Calu3 (cell line): ENCODE measurements at regions not wholly inside any gene's neighbourhood (a gene's known extent, or its start where the extent isn't known, plus 50 kb on each side); places are given as distances from the start of the nearest gene placed in this dataset.

Source experiments
- BruUV-seq: library from RNA; stranded (reverse); fragments of 400-500 nt; replicated peaks from 2 replicates; lab custom pipeline; 2021; lab: Mats Ljungman, UMichigan
- CTCF ChIA-PET: fragments of 300-600 bp; sonication (Branson Sonifier 250); formaldehyde crosslinking; loops from one replicate; lab custom pipeline; 2022; ENCODE audit warnings: antibody characterized with exemption; lab: Charles Lee
- DNase-seq: peaks from one replicate; pipeline ENCODE4 v3.0.0; 2022
- H3K27ac Mint-ChIP-seq: one replicate; pipeline ENCODE4 v1.8.0; 2022; ENCODE audit warnings: mixed read lengths; ENCODE audit not compliant: unreplicated experiment
- H3K27me3 Mint-ChIP-seq: one replicate; pipeline ENCODE4 v1.8.0; 2022; ENCODE audit warnings: mixed read lengths; ENCODE audit not compliant: unreplicated experiment
- H3K36me3 Mint-ChIP-seq: one replicate; pipeline ENCODE4 v1.8.0; 2022; ENCODE audit warnings: mild to moderate bottlenecking, moderate library complexity, mixed read lengths; ENCODE audit not compliant: insufficient read depth, unreplicated experiment
- H3K4me1 Mint-ChIP-seq: one replicate; pipeline ENCODE4 v1.8.0; 2022; ENCODE audit warnings: mild to moderate bottlenecking, low read depth, mixed read lengths; ENCODE audit not compliant: unreplicated experiment
- H3K4me3 Mint-ChIP-seq: one replicate; pipeline ENCODE4 v1.8.0; 2022; ENCODE audit warnings: mild to moderate bottlenecking, low read depth, moderate library complexity, mixed read lengths; ENCODE audit not compliant: unreplicated experiment
- H3K9me3 Mint-ChIP-seq: one replicate; pipeline ENCODE4 v1.8.0; 2022; ENCODE audit warnings: low read depth, mixed read lengths; ENCODE audit not compliant: unreplicated experiment
- intact Hi-C: fragments of 100-400 bp; cut with micrococcal nuclease; formaldehyde crosslinking; loops from one replicate; pipeline ENCODE4 v1.10.0; 2022; ENCODE audit not compliant: unreplicated experiment
- TF ChIP-seq, protein P1 (sequence below): fragments of 200-600 bp; IDR thresholded peaks from one replicate; pipeline ENCODE4 v1.8.0; 2022; ENCODE audit warnings: antibody characterized with exemption; ENCODE audit not compliant: unreplicated experiment

GRCh38 chr1:14163246-14163645, 435.2 kb upstream of the KAZN start:
- Mint-ChIP-seq H3K27me3 (no peaks in the 10 kb centered on the region), H3K27ac (no peak overlapping the region), H3K9me3 (peaks cover 12% of the 10 kb centered on the region), H3K4me1 (no peaks in the 10 kb centered on the region), H3K4me3 (no peak overlapping the region), H3K36me3 (no peaks in the 10 kb centered on the region)
- no TSS peak for BruUV-seq
- DNase-seq = no peak
- CTCF ChIA-PET = no interaction called here
- TF ChIP-seq, protein P1, sequence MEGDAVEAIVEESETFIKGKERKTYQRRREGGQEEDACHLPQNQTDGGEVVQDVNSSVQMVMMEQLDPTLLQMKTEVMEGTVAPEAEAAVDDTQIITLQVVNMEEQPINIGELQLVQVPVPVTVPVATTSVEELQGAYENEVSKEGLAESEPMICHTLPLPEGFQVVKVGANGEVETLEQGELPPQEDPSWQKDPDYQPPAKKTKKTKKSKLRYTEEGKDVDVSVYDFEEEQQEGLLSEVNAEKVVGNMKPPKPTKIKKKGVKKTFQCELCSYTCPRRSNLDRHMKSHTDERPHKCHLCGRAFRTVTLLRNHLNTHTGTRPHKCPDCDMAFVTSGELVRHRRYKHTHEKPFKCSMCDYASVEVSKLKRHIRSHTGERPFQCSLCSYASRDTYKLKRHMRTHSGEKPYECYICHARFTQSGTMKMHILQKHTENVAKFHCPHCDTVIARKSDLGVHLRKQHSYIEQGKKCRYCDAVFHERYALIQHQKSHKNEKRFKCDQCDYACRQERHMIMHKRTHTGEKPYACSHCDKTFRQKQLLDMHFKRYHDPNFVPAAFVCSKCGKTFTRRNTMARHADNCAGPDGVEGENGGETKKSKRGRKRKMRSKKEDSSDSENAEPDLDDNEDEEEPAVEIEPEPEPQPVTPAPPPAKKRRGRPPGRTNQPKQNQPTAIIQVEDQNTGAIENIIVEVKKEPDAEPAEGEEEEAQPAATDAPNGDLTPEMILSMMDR = no peak
- intact Hi-C loops = no loop called here

GRCh38 chr1:14165371-14165801, 433.1 kb upstream of the KAZN start:
- CTCF ChIA-PET = no interaction called here
- no peak overlapping the region for H3K27ac Mint-ChIP-seq
- H3K4me1 Mint-ChIP-seq = no peaks in the 10 kb centered on the region
- intact Hi-C loops = no loop called here
- TF ChIP-seq, protein P1 = no peak
- H3K27me3 Mint-ChIP-seq = no peaks in the 10 kb centered on the region
- no TSS peak for BruUV-seq
- DNase-seq = no peak
- peaks cover 15% of the 10 kb centered on the region for H3K9me3 Mint-ChIP-seq
- H3K4me3 Mint-ChIP-seq = no peak overlapping the region
- no peaks in the 10 kb centered on the region for H3K36me3 Mint-ChIP-seq

DNA sequence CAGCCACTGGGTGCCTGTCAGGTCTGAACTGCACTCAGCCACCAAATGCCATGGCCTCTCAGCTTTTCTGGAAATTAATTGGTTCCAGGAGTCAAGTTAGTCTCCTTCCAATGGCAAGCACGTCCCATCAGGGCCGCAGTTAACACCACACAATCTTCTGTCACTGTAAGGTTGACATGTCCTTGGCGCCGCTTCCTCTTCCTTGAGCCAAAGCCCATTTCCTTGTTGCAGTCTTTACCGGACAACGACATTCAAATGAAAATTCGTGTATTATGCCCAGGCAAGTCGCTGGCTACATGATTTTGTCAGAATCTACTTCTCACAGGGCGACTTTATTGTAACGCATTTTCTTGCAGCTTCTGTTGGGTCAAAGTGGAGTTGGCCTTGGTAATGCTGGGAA, 430.6 kb upstream of the KAZN start:
- intact Hi-C loops = no loop called here
- no peak for DNase-seq
- peaks cover 14% of the 10 kb centered on the region for H3K9me3 Mint-ChIP-seq
- no peaks in the 10 kb centered on the region for H3K36me3 Mint-ChIP-seq
- CTCF ChIA-PET = no interaction called here
- no peak overlapping the region for H3K27ac Mint-ChIP-seq
- BruUV-seq = no TSS peak
- TF ChIP-seq, protein P1 = no peak
- no peaks in the 10 kb centered on the region for H3K27me3 Mint-ChIP-seq
- H3K4me3 Mint-ChIP-seq = no peak overlapping the region
- no peaks in the 10 kb centered on the region for H3K4me1 Mint-ChIP-seq

DNA sequence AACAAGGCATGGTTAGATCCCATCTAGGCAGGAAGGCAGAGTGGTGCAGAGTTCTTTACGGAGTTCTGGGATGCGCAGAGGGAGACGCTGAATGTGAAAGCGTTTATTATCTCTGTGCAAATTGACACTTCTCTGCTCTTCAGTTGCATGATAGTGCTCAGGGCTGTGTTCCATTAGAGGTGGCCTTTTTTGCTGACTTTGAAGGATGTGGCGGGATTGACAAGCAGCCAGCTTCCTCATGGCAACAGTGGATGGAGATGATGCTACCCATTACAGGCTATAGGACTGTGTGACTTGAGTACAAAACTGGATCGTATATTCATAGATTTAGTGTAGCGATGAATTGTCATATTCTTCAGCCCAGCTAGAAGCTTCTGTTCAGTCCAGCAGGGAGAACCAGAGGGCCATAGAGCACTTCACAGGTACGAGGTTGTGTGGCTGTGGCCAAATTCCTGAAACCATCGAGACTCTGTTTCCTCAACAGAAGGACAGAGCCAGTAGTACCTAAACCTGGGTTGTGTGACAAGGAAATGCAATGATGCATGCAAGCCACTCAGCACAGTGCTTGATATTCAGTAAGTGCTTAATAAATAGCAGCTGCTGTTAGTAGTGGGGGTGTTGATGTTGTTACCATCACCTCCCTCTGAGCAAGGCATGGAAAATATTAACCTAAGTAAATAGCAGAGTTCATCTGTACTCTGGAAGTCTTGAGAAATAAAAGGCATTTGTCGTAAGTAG, 430.0 kb upstream of the KAZN start:
- CTCF ChIA-PET = no interaction called here
- H3K9me3 Mint-ChIP-seq = peaks cover 9% of the 10 kb centered on the region
- TF ChIP-seq, protein P1 = no peak

More for the DNA sequence above, 430.0 kb upstream of the KAZN start:
- Mint-ChIP-seq H3K4me3 (no peak overlapping the region), H3K27me3 (no peaks in the 10 kb centered on the region), H3K4me1 (no peaks in the 10 kb centered on the region), H3K36me3 (no peaks in the 10 kb centered on the region), H3K27ac (no peak overlapping the region)
- BruUV-seq = no TSS peak
- intact Hi-C loops = no loop called here
- no peak for DNase-seq
